SK-N-SH treated with all-trans-retinoic acid at 6 μM for 48 hours (cell line): ENCODE measurements at regions not wholly inside any gene's neighbourhood (a gene's known extent, or its start where the extent isn't known, plus 50 kb on each side); places are given as distances from the start of the nearest gene placed in this dataset.
A peak's percentile ranks its signal among the peaks of the same experiment; 100 is the strongest.

Source experiments
- ATAC-seq: fragments of 200-7000 bp; cut with Tn5 transposase; 3 replicates; pipeline ENCODE4 v1.9.1; 2020; ENCODE audit warnings: mild to moderate bottlenecking, moderate library complexity
- ARNTL ChIP-seq: fragments of 450-650 bp; formaldehyde crosslinking; IDR thresholded peaks from 2 replicates; pipeline ENCODE4 v1.5.0; 2020; ENCODE audit warnings: low read depth, mild to moderate bottlenecking, moderate library complexity, borderline replicate concordance
- BACH2 ChIP-seq: fragments of 250-450 bp; sonication (Bioruptor Pico); IDR thresholded peaks from 2 replicates; pipeline ENCODE4 v1.9.0; 2021; ENCODE audit warnings: mild to moderate bottlenecking, borderline replicate concordance
- CSDC2 ChIP-seq: fragments of 250-450 bp; sonication (Bioruptor Pico); IDR thresholded peaks from 2 replicates; pipeline ENCODE4 v1.5.0; 2020; ENCODE audit warnings: mild to moderate bottlenecking, moderate library complexity
- CSRNP3 ChIP-seq: fragments of 250-450 bp; sonication (Bioruptor Pico); IDR thresholded peaks from 2 replicates; pipeline ENCODE4 v1.5.1; 2021; ENCODE audit warnings: mild to moderate bottlenecking, moderate library complexity
- ESRRG ChIP-seq: fragments of 250-450 bp; sonication (Bioruptor Pico); IDR thresholded peaks from 2 replicates; pipeline ENCODE4 v1.6.1; 2021; ENCODE audit warnings: mild to moderate bottlenecking
- GLIS3 ChIP-seq: fragments of 250-450 bp; sonication (Bioruptor Pico); IDR thresholded peaks from 2 replicates; pipeline ENCODE4 v1.5.0; 2020; ENCODE audit warnings: mild to moderate bottlenecking, moderate library complexity
- ISL1 ChIP-seq: fragments of 250-450 bp; sonication (Bioruptor Pico); IDR thresholded peaks from 2 replicates; pipeline ENCODE4 v2.1.2; 2022; ENCODE audit warnings: mild to moderate bottlenecking, moderate library complexity
- OSR1 ChIP-seq: fragments of 250-450 bp; sonication (Bioruptor Pico); IDR thresholded peaks from 2 replicates; pipeline ENCODE4 v1.8.0; 2022; ENCODE audit warnings: moderate library complexity, mild to moderate bottlenecking, inconsistent platforms
- PATZ1 ChIP-seq: fragments of 250-450 bp; sonication (Bioruptor Pico); IDR thresholded peaks from 2 replicates; pipeline ENCODE4 v1.8.0; 2020; ENCODE audit warnings: mild to moderate bottlenecking, moderate library complexity, borderline replicate concordance
- POU6F1 ChIP-seq: fragments of 250-450 bp; sonication (Bioruptor Pico); IDR thresholded peaks from 2 replicates; pipeline ENCODE4 v1.8.0; 2021; ENCODE audit warnings: low read depth, mild to moderate bottlenecking, moderate library complexity, borderline replicate concordance
- PPARA ChIP-seq: fragments of 250-450 bp; sonication (Bioruptor Pico); IDR thresholded peaks from 2 replicates; pipeline ENCODE4 v1.5.0; 2020; ENCODE audit warnings: mild to moderate bottlenecking, borderline replicate concordance
- RARB ChIP-seq: fragments of 250-450 bp; sonication (Bioruptor Pico); IDR thresholded peaks from 2 replicates; pipeline ENCODE4 v1.8.0; 2021; ENCODE audit warnings: mild to moderate bottlenecking, moderate library complexity
- SNAI2 ChIP-seq: fragments of 250-450 bp; sonication (Bioruptor Pico); IDR thresholded peaks from 2 replicates; pipeline ENCODE4 v1.5.0; 2020; ENCODE audit warnings: mild to moderate bottlenecking, moderate library complexity
- TCF4 ChIP-seq: fragments of 250-450 bp; sonication (Bioruptor Pico); IDR thresholded peaks from 2 replicates; pipeline ENCODE4 v1.8.0; 2021; ENCODE audit warnings: mild to moderate bottlenecking, moderate library complexity, borderline replicate concordance
- TOX ChIP-seq: fragments of 250-450 bp; sonication (Bioruptor Pico); IDR thresholded peaks from 2 replicates; pipeline ENCODE4 v1.8.0; 2021; ENCODE audit warnings: mild to moderate bottlenecking, moderate library complexity, borderline replicate concordance
- ZC3H10 ChIP-seq: fragments of 250-450 bp; sonication (Bioruptor Pico); IDR thresholded peaks from 2 replicates; pipeline ENCODE4 v1.5.1; 2021; ENCODE audit warnings: mild to moderate bottlenecking, moderate library complexity
- ZFP3 ChIP-seq: fragments of 250-450 bp; sonication (Bioruptor Pico); IDR thresholded peaks from 2 replicates; pipeline ENCODE4 v1.5.0; 2020; ENCODE audit warnings: mild to moderate bottlenecking, moderate library complexity
- ZFP30 ChIP-seq: fragments of 450-650 bp; formaldehyde crosslinking; IDR thresholded peaks from 2 replicates; pipeline ENCODE4 v1.5.0; 2022; ENCODE audit warnings: mild to moderate bottlenecking, moderate library complexity
- ZNF70 ChIP-seq: fragments of 450-650 bp; formaldehyde crosslinking; IDR thresholded peaks from 2 replicates; pipeline ENCODE4 v1.5.0; 2020; ENCODE audit warnings: mild to moderate bottlenecking, moderate library complexity
- ZNF8 ChIP-seq: fragments of 450-650 bp; formaldehyde crosslinking; IDR thresholded peaks from 2 replicates; pipeline ENCODE4 v1.5.0; 2020; ENCODE audit warnings: mild to moderate bottlenecking, moderate library complexity
- TF ChIP-seq, protein P1 (sequence below): fragments of 250-450 bp; sonication (Bioruptor Pico); IDR thresholded peaks from 2 replicates; pipeline ENCODE4 v1.5.0; 2020; ENCODE audit warnings: mild to moderate bottlenecking, moderate library complexity
- TF ChIP-seq, protein P2 (sequence below): fragments of 250-450 bp; sonication (Bioruptor Pico); IDR thresholded peaks from 2 replicates; pipeline ENCODE4 v1.5.1; 2020; ENCODE audit warnings: low read depth, mild to moderate bottlenecking, moderate library complexity

GRCh38 chr10:3873728-3874461 is 88.9 kb upstream of the KLF6 start:
- peak; percentile 45; the same call in 2 of the 3 replicates for ATAC-seq
- no peak for TF ChIP-seq ISL1 (CRISPR knock-in tag)
- TF ChIP-seq TCF4 = no peak
- no peak for TF ChIP-seq TOX (CRISPR knock-in tag)
- TF ChIP-seq GLIS3 (CRISPR knock-in tag) = no peak
- TF ChIP-seq CSDC2 = no peak
- no peak for TF ChIP-seq ZNF70 (CRISPR knock-in tag)
- TF ChIP-seq PPARA (CRISPR knock-in tag) = no peak
- TF ChIP-seq PATZ1 = no peak
- TF ChIP-seq SNAI2 (CRISPR knock-in tag) = no peak
- TF ChIP-seq, protein P1, sequence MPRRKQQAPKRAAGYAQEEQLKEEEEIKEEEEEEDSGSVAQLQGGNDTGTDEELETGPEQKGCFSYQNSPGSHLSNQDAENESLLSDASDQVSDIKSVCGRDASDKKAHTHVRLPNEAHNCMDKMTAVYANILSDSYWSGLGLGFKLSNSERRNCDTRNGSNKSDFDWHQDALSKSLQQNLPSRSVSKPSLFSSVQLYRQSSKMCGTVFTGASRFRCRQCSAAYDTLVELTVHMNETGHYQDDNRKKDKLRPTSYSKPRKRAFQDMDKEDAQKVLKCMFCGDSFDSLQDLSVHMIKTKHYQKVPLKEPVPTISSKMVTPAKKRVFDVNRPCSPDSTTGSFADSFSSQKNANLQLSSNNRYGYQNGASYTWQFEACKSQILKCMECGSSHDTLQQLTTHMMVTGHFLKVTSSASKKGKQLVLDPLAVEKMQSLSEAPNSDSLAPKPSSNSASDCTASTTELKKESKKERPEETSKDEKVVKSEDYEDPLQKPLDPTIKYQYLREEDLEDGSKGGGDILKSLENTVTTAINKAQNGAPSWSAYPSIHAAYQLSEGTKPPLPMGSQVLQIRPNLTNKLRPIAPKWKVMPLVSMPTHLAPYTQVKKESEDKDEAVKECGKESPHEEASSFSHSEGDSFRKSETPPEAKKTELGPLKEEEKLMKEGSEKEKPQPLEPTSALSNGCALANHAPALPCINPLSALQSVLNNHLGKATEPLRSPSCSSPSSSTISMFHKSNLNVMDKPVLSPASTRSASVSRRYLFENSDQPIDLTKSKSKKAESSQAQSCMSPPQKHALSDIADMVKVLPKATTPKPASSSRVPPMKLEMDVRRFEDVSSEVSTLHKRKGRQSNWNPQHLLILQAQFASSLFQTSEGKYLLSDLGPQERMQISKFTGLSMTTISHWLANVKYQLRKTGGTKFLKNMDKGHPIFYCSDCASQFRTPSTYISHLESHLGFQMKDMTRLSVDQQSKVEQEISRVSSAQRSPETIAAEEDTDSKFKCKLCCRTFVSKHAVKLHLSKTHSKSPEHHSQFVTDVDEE = no peak
- TF ChIP-seq ZFP3 (CRISPR knock-in tag) = no peak
- no peak for TF ChIP-seq ARNTL (CRISPR knock-in tag)
- no peak for TF ChIP-seq ESRRG
- TF ChIP-seq, protein P2, sequence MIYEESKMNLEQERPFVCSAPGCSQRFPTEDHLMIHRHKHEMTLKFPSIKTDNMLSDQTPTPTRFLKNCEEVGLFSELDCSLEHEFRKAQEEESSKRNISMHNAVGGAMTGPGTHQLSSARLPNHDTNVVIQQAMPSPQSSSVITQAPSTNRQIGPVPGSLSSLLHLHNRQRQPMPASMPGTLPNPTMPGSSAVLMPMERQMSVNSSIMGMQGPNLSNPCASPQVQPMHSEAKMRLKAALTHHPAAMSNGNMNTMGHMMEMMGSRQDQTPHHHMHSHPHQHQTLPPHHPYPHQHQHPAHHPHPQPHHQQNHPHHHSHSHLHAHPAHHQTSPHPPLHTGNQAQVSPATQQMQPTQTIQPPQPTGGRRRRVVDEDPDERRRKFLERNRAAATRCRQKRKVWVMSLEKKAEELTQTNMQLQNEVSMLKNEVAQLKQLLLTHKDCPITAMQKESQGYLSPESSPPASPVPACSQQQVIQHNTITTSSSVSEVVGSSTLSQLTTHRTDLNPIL (CRISPR knock-in tag) = no peak
- TF ChIP-seq OSR1 (CRISPR knock-in tag) = no peak
- TF ChIP-seq ZFP30 (CRISPR knock-in tag) = no peak
- TF ChIP-seq ZNF8 (CRISPR knock-in tag) = no peak
- TF ChIP-seq ZC3H10 = no peak

- TF ChIP-seq, protein P1 = no peak
- TF ChIP-seq PPARA (CRISPR knock-in tag) = no peak
- ATAC-seq = no peak
Measured at GRCh38 chr10:3872712-3873329, 87.8 kb upstream of the KLF6 start.

- ATAC-seq = no peak
- no peak for TF ChIP-seq PPARA (CRISPR knock-in tag)
- TF ChIP-seq, protein P2 (CRISPR knock-in tag) = no peak
- no peak for TF ChIP-seq ZFP30 (CRISPR knock-in tag)
- no peak for TF ChIP-seq RARB (CRISPR knock-in tag)
- TF ChIP-seq OSR1 (CRISPR knock-in tag) = no peak
- TF ChIP-seq ESRRG = no peak
- no peak for TF ChIP-seq TOX (CRISPR knock-in tag)
- no peak for TF ChIP-seq CSRNP3
- TF ChIP-seq ZNF70 (CRISPR knock-in tag) = no peak
- no peak for TF ChIP-seq CSDC2
- TF ChIP-seq GLIS3 (CRISPR knock-in tag) = no peak
- no peak for TF ChIP-seq ARNTL (CRISPR knock-in tag)
- no peak for TF ChIP-seq BACH2
- no peak for TF ChIP-seq ISL1 (CRISPR knock-in tag)
- TF ChIP-seq TCF4 = no peak
- no peak for TF ChIP-seq ZC3H10
- no peak for TF ChIP-seq POU6F1 (CRISPR knock-in tag)
Measured at GRCh38 chr10:3871424-3871996, 86.5 kb upstream of the KLF6 start.
